ENCODE measurements at regions not wholly inside any gene's neighbourhood (a gene's known extent, or its start where the extent isn't known, plus 50 kb on each side); places are given as distances from the start of the nearest gene placed in this dataset.

GRCh38 chr11:45096636-45097035 is 49.8 kb upstream of the PRDM11 start:
- no peak for TF ChIP-seq EZH2 (IDR thresholded peaks at IDR 0.05; ENCODE audit: borderline replicate concordance, low read length)
- TF ChIP-seq CTCF (IDR thresholded peaks at IDR 0.05; ENCODE audit: low read length) = no peak
